ENCODE measurements at regions not wholly inside any gene's neighbourhood (a gene's known extent, or its start where the extent isn't known, plus 50 kb on each side); places are given as distances from the start of the nearest gene placed in this dataset.
"Not testable (repeated sequence)": the region's sequence is repeated elsewhere in the genome, so short reads cannot be mapped to it uniquely, and the experiment has no call there.

DNA sequence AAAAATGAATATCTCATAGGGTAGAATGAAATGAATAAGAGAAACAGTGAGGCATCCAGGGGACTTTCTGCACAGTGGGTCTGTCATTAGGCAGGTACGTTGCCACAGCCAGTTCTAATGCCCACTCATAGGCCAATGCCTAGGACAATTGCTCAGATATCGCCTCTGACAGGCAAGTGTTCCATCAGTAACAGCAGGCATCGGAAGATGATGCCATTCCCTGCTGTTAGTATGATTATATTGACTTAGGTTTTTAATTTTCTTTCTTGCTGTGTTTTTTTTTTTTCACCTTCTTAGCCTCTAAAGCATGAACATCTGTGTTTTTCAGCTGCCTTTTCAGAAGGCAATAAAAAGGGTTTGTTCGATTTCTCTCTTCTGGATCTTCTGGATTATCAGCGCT, 90.7 kb downstream of the PRL start:
- H3K36me3 ChIP-seq (ENCODE audit: insufficient read depth, low read length) = no peaks in the 10 kb centered on the region
- POLR2A ChIA-PET = no interaction called here
- H3K4me1 ChIP-seq (ENCODE audit: insufficient read depth, low read length, poor library complexity, severe bottlenecking) = no peaks in the 10 kb centered on the region
- H3K4me2 ChIP-seq (ENCODE audit: low read length) = no peak overlapping the region
- CTCF ChIA-PET (ENCODE audit: unreplicated experiment) = no interaction called here
- no peak overlapping the region for H3K4me3 ChIP-seq (ENCODE audit: low read depth, low read length, poor library complexity, severe bottlenecking)
- no peaks in the 10 kb centered on the region for H4K20me1 ChIP-seq (ENCODE audit: insufficient read depth, low read length)
- H2AFZ ChIP-seq (ENCODE audit: low read length) = no peak overlapping the region
- no peaks in the 10 kb centered on the region for H3K79me2 ChIP-seq (ENCODE audit: insufficient read depth, low read depth, low read length)
- DNase-seq (ENCODE audit: low spot score) = no peak
- no peak overlapping the region for H3K27ac ChIP-seq (ENCODE audit: low read depth, low read length, poor library complexity, severe bottlenecking)
- BruUV-seq (replicated peaks) = no TSS peak
- TF ChIP-seq EZH2phosphoT487 (IDR thresholded peaks at IDR 0.05; ENCODE audit: borderline replicate concordance, low read depth, low read length) = no peak
- no peaks in the 10 kb centered on the region for H3K9me2 ChIP-seq (ENCODE audit: insufficient read depth, low read length)
- no peaks in the 10 kb centered on the region for H3K9me3 ChIP-seq (ENCODE audit: low read length)
- intact Hi-C loops (cut with micrococcal nuclease; ENCODE audit: unreplicated experiment) = no loop called here

DNA sequence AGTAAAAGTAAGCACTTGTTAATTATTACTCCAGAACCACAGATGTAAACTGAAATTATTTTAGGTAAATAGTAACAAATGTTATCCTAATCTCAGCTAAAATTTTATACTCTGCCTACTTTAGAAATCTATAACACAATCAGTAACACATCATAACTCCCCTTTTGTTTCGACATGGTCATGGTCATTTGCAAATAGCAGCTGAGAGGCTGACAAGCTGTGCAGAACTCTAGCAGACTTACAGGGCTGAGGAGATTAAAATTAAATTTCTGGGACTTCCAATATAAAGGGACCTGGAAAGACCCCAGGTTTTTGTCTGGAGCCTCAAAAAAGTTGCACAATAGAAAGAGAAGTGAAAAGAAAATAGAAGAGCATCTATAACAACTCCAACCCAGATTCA, 88.8 kb downstream of the PRL start:
- Histone ChIP-seq H3K4me1 (ENCODE audit: insufficient read depth, low read length, poor library complexity, severe bottlenecking) (no peaks in the 10 kb centered on the region), H3K36me3 (ENCODE audit: insufficient read depth, low read length) (no peaks in the 10 kb centered on the region), H4K20me1 (ENCODE audit: insufficient read depth, low read length) (no peaks in the 10 kb centered on the region), H3K9me3 (ENCODE audit: low read length) (no peaks in the 10 kb centered on the region), H3K27ac (ENCODE audit: low read depth, low read length, poor library complexity, severe bottlenecking) (no peak overlapping the region), H3K79me2 (ENCODE audit: insufficient read depth, low read depth, low read length) (no peaks in the 10 kb centered on the region), H2AFZ (ENCODE audit: low read length) (no peak overlapping the region), H3K9me2 (ENCODE audit: insufficient read depth, low read length) (no peaks in the 10 kb centered on the region), H3K4me2 (ENCODE audit: low read length) (no peak overlapping the region), H3K4me3 (ENCODE audit: low read depth, low read length, poor library complexity, severe bottlenecking) (no peak overlapping the region)
- no peak for DNase-seq (ENCODE audit: low spot score)
- POLR2A ChIA-PET = no interaction called here
- no peak for TF ChIP-seq CTCF (conservative IDR thresholded peaks at IDR 0.05; ENCODE audit: low read length)
- TF ChIP-seq EZH2phosphoT487 (IDR thresholded peaks at IDR 0.05; ENCODE audit: borderline replicate concordance, low read depth, low read length) = no peak
- intact Hi-C loops (cut with micrococcal nuclease; ENCODE audit: unreplicated experiment) = no loop called here
- CTCF ChIA-PET (ENCODE audit: unreplicated experiment) = no interaction called here
- no TSS peak for BruUV-seq (replicated peaks)

DNA sequence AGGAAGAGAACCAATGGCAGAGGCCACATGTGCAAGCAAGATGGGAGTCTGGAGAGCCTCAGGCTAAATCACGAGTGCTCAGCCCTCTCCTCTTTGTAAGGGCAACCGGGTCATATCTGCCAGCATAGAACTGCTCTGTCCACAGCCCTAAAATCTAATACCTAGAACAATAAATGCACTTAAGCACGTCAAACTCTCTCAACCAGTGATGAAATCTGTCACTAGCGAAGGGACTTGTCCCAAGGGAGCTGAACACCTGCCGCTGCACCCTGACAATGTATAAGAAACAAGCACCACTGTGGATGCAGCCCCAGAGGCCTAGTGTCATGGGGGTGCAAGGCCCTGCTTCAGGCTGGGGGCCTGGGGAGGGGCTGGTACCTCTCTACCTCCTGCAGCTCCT, 82.5 kb downstream of the PRL start:
- Histone ChIP-seq H3K9me2 (ENCODE audit: insufficient read depth, low read length) (no peaks in the 10 kb centered on the region), H3K4me2 (ENCODE audit: low read length) (no peak overlapping the region), H2AFZ (ENCODE audit: low read length) (no peak overlapping the region), H3K4me1 (ENCODE audit: insufficient read depth, low read length, poor library complexity, severe bottlenecking) (no peaks in the 10 kb centered on the region), H3K27ac (ENCODE audit: low read depth, low read length, poor library complexity, severe bottlenecking) (no peak overlapping the region), H3K79me2 (ENCODE audit: insufficient read depth, low read depth, low read length) (no peaks in the 10 kb centered on the region), H3K36me3 (ENCODE audit: insufficient read depth, low read length) (no peaks in the 10 kb centered on the region), H3K4me3 (ENCODE audit: low read depth, low read length, poor library complexity, severe bottlenecking) (no peak overlapping the region), H3K9me3 (ENCODE audit: low read length) (no peaks in the 10 kb centered on the region), H4K20me1 (ENCODE audit: insufficient read depth, low read length) (no peaks in the 10 kb centered on the region)
- intact Hi-C loops (cut with micrococcal nuclease; ENCODE audit: unreplicated experiment) = no loop called here
- ChIA-PET CTCF (ENCODE audit: unreplicated experiment) (no interaction called here), POLR2A (no interaction called here)
- DNase-seq (ENCODE audit: low spot score) = peak; percentile 4
- no TSS peak for BruUV-seq (replicated peaks)
- TF ChIP-seq EZH2phosphoT487 (IDR thresholded peaks at IDR 0.05; ENCODE audit: borderline replicate concordance, low read depth, low read length) (no peak), CTCF (conservative IDR thresholded peaks at IDR 0.05; ENCODE audit: low read length) (no peak)

- H4K20me1 ChIP-seq (ENCODE audit: insufficient read depth, low read length); CTCF ChIA-PET (ENCODE audit: unreplicated experiment); BruUV-seq (replicated peaks); POLR2A ChIA-PET; H2AFZ ChIP-seq (ENCODE audit: low read length); H3K27ac ChIP-seq (ENCODE audit: low read depth, low read length, poor library complexity, severe bottlenecking); intact Hi-C loops (cut with micrococcal nuclease; ENCODE audit: unreplicated experiment); H3K9me2 ChIP-seq (ENCODE audit: insufficient read depth, low read length); H3K4me1 ChIP-seq (ENCODE audit: insufficient read depth, low read length, poor library complexity, severe bottlenecking); H3K36me3 ChIP-seq (ENCODE audit: insufficient read depth, low read length); DNase-seq (ENCODE audit: low spot score); H3K9me3 ChIP-seq (ENCODE audit: low read length); H3K79me2 ChIP-seq (ENCODE audit: insufficient read depth, low read depth, low read length); H3K4me2 ChIP-seq (ENCODE audit: low read length); H3K4me3 ChIP-seq (ENCODE audit: low read depth, low read length, poor library complexity, severe bottlenecking): not testable (repeated sequence)
Observed at GRCh38 chr6:22215474-22215873, 81.4 kb downstream of the PRL start.
